GM23248 (cell line): ENCODE measurements at regions not wholly inside any gene's neighbourhood (a gene's known extent, or its start where the extent isn't known, plus 50 kb on each side); places are given as distances from the start of the nearest gene placed in this dataset.

Source experiments
- EZH2 ChIP-seq: fragments of 200-600 bp; sonication (generic); IDR thresholded peaks from 2 replicates; pipeline ENCODE4 v1.6.1; 2018; ENCODE audit warnings: antibody characterized with exemption, mild to moderate bottlenecking; ENCODE audit not compliant: insufficient read depth, poor library complexity, severe bottlenecking
- EZH2phosphoT487 ChIP-seq: fragments of 200-600 bp; sonication (generic); IDR thresholded peaks from 2 replicates; pipeline ENCODE4 v1.6.1; 2018; ENCODE audit warnings: antibody characterized with exemption, moderate library complexity, mild to moderate bottlenecking, low read depth; ENCODE audit not compliant: insufficient read depth

- no peak for TF ChIP-seq EZH2
- TF ChIP-seq EZH2phosphoT487 = no peak
Measured at GRCh38 chr2:204380141-204380881, 165.0 kb upstream of the PARD3B start.
